Esophagus squamous epithelium (tissue), 4 donors: ENCODE measurements at regions not wholly inside any gene's neighbourhood (a gene's known extent, or its start where the extent isn't known, plus 50 kb on each side); places are given as distances from the start of the nearest gene placed in this dataset.

Experiments
- CTCF ChIP-seq, 6 experiments: fragments of 450-650 bp in 4 of 6; fragments of 200-600 bp in 2 of 6; sonication (generic) in 2 of 6; IDR thresholded peaks; one replicate each; pipeline ENCODE4 v1.5.1; 2016 to 2019; ENCODE audit warnings: antibody characterized with exemption in 6 of 6, mild to moderate bottlenecking in 4 of 6, moderate library complexity in 4 of 6
- POLR2A ChIP-seq, 4 donors: fragments of 450-650 bp; IDR thresholded peaks; one replicate each; pipeline ENCODE4 v1.6.1; 2017; ENCODE audit warnings: antibody characterized with exemption in 4 of 4, mild to moderate bottlenecking in 4 of 4, moderate library complexity in 3 of 4

- TF ChIP-seq POLR2A (IDR thresholded peaks at IDR 0.05) (no peak), CTCF (IDR thresholded peaks at IDR 0.05) (no peak)
Observed at GRCh38 chr10:83978681-83979383, 160.5 kb upstream of the GHITM start.
